BLaER1 (cell line): ENCODE measurements at regions not wholly inside any gene's neighbourhood (a gene's known extent, or its start where the extent isn't known, plus 50 kb on each side); places are given as distances from the start of the nearest gene placed in this dataset.

Source experiments
- H3K27ac ChIP-seq: shearing (Covaris generic); formaldehyde crosslinking; 2 replicates; pipeline ENCODE4 v1.8.1; 2022
- H3K27me3 ChIP-seq: shearing (Covaris generic); formaldehyde crosslinking; 2 replicates; pipeline ENCODE4 v1.8.1; 2022
- H3K36me3 ChIP-seq: shearing (Covaris generic); formaldehyde crosslinking; 2 replicates; pipeline ENCODE4 v1.8.1; 2022
- H3K4me1 ChIP-seq: shearing (Covaris generic); formaldehyde crosslinking; 2 replicates; pipeline ENCODE4 v1.8.1; 2022
- H3K4me2 ChIP-seq: shearing (Covaris generic); formaldehyde crosslinking; 2 replicates; pipeline ENCODE4 v1.8.1; 2022
- H3K4me3 ChIP-seq: shearing (Covaris generic); formaldehyde crosslinking; 2 replicates; pipeline ENCODE4 v1.8.1; 2022
- H3K9ac ChIP-seq: shearing (Covaris generic); formaldehyde crosslinking; 2 replicates; pipeline ENCODE4 v1.8.1; 2022
- H3K9me3 ChIP-seq: shearing (Covaris generic); formaldehyde crosslinking; 2 replicates; pipeline ENCODE4 v1.8.1; 2022
- H4K20me1 ChIP-seq: shearing (Covaris generic); formaldehyde crosslinking; 2 replicates; pipeline ENCODE4 v1.8.1; 2022
- Cebpa-rat ChIP-seq: shearing (Covaris generic); IDR thresholded peaks from 2 replicates; pipeline ENCODE4 v1.8.1; 2022

- no peak overlapping the region for H3K9ac ChIP-seq
- no peak overlapping the region for H3K4me3 ChIP-seq
- TF ChIP-seq Cebpa-rat: no peak
- no peaks in the 10 kb centered on the region for H3K4me1 ChIP-seq
- no peaks in the 10 kb centered on the region for H3K9me3 ChIP-seq
- no peaks in the 10 kb centered on the region for H3K36me3 ChIP-seq
- H3K27me3 ChIP-seq: no peaks in the 10 kb centered on the region
- H3K4me2 ChIP-seq: no peak overlapping the region
- H4K20me1 ChIP-seq: no peaks in the 10 kb centered on the region
- H3K27ac ChIP-seq: no peak overlapping the region
Measured at GRCh38 chr10:78907551-78908211, 161.1 kb upstream of the ZMIZ1 start.

- Histone ChIP-seq H3K27ac (no peak overlapping the region), H3K27me3 (no peaks in the 10 kb centered on the region), H3K4me1 (peaks cover 6% of the 10 kb centered on the region; the same call in 1 of the 2 replicates), H3K9ac (no peak overlapping the region), H3K9me3 (no peaks in the 10 kb centered on the region), H4K20me1 (no peaks in the 10 kb centered on the region), H3K4me3 (no peak overlapping the region), H3K36me3 (no peaks in the 10 kb centered on the region), H3K4me2 (no peak overlapping the region)
- no peak for TF ChIP-seq Cebpa-rat
Measured at GRCh38 chr10:78909221-78909620, 159.5 kb upstream of the ZMIZ1 start.

GRCh38 chr10:78910021-78910420 is 158.7 kb upstream of the ZMIZ1 start:
- Histone ChIP-seq H4K20me1 (no peaks in the 10 kb centered on the region), H3K4me1 (peaks cover 6% of the 10 kb centered on the region; the same call in 1 of the 2 replicates), H3K4me2 (no peak overlapping the region), H3K4me3 (no peak overlapping the region), H3K27me3 (no peaks in the 10 kb centered on the region), H3K9ac (no peak overlapping the region), H3K9me3 (no peaks in the 10 kb centered on the region), H3K36me3 (no peaks in the 10 kb centered on the region), H3K27ac (no peak overlapping the region)
- no peak for TF ChIP-seq Cebpa-rat

GRCh38 chr10:78910476-78910875 is 158.3 kb upstream of the ZMIZ1 start:
- H3K4me3 ChIP-seq: no peak overlapping the region
- no peaks in the 10 kb centered on the region for H4K20me1 ChIP-seq
- no peaks in the 10 kb centered on the region for H3K27me3 ChIP-seq
- H3K4me2 ChIP-seq: no peak overlapping the region
- no peak for TF ChIP-seq Cebpa-rat
- H3K27ac ChIP-seq: no peak overlapping the region
- peaks cover 6% of the 10 kb centered on the region; the same call in 1 of the 2 replicates for H3K4me1 ChIP-seq
- H3K9me3 ChIP-seq: no peaks in the 10 kb centered on the region
- no peaks in the 10 kb centered on the region for H3K36me3 ChIP-seq
- no peak overlapping the region for H3K9ac ChIP-seq

- no peaks in the 10 kb centered on the region for H4K20me1 ChIP-seq
- H3K4me2 ChIP-seq: no peak overlapping the region
- H3K27ac ChIP-seq: no peak overlapping the region
- no peaks in the 10 kb centered on the region for H3K36me3 ChIP-seq
- H3K9ac ChIP-seq: no peak overlapping the region
- no peaks in the 10 kb centered on the region for H3K27me3 ChIP-seq
- H3K4me3 ChIP-seq: no peak overlapping the region
- no peaks in the 10 kb centered on the region for H3K9me3 ChIP-seq
- TF ChIP-seq Cebpa-rat: no peak
- H3K4me1 ChIP-seq: peaks cover 6% of the 10 kb centered on the region; the same call in 1 of the 2 replicates
Measured at GRCh38 chr10:78910886-78911285, 157.9 kb upstream of the ZMIZ1 start.

GRCh38 chr10:78911533-78912340 is 157.0 kb upstream of the ZMIZ1 start:
- H3K4me3 ChIP-seq: no peak overlapping the region
- H4K20me1 ChIP-seq: no peaks in the 10 kb centered on the region
- H3K9ac ChIP-seq: no peak overlapping the region
- no peak overlapping the region for H3K4me2 ChIP-seq
- H3K27me3 ChIP-seq: no peaks in the 10 kb centered on the region
- H3K36me3 ChIP-seq: no peaks in the 10 kb centered on the region
- peaks cover 6% of the 10 kb centered on the region; the same call in 1 of the 2 replicates for H3K4me1 ChIP-seq
- no peaks in the 10 kb centered on the region for H3K9me3 ChIP-seq
- TF ChIP-seq Cebpa-rat: no peak
- no peak overlapping the region for H3K27ac ChIP-seq

GRCh38 chr10:78912361-78913218 is 156.2 kb upstream of the ZMIZ1 start:
- H3K36me3 ChIP-seq: no peaks in the 10 kb centered on the region
- TF ChIP-seq Cebpa-rat: no peak
- H3K9me3 ChIP-seq: no peaks in the 10 kb centered on the region
- H4K20me1 ChIP-seq: no peaks in the 10 kb centered on the region
- no peak overlapping the region for H3K9ac ChIP-seq
- H3K4me1 ChIP-seq: peaks cover 6% of the 10 kb centered on the region; the same call in 1 of the 2 replicates
- H3K4me2 ChIP-seq: no peak overlapping the region
- no peaks in the 10 kb centered on the region for H3K27me3 ChIP-seq
- no peak overlapping the region for H3K4me3 ChIP-seq
- H3K27ac ChIP-seq: no peak overlapping the region

- Histone ChIP-seq H3K36me3 (no peaks in the 10 kb centered on the region), H3K4me3 (no peak overlapping the region), H3K4me2 (peak overlapping the region; percentile 7; the same call in 1 of the 2 replicates), H3K9ac (no peak overlapping the region), H4K20me1 (no peaks in the 10 kb centered on the region), H3K27me3 (no peaks in the 10 kb centered on the region), H3K27ac (no peak overlapping the region), H3K4me1 (peaks cover 6% of the 10 kb centered on the region; the same call in 1 of the 2 replicates), H3K9me3 (no peaks in the 10 kb centered on the region)
- TF ChIP-seq Cebpa-rat: no peak
Measured at GRCh38 chr10:78913219-78914059, 155.3 kb upstream of the ZMIZ1 start.

GRCh38 chr10:78914060-78914378 is 154.7 kb upstream of the ZMIZ1 start:
- Histone ChIP-seq H3K4me1 (peaks cover 6% of the 10 kb centered on the region; the same call in 1 of the 2 replicates), H3K4me2 (no peak overlapping the region), H3K27me3 (no peaks in the 10 kb centered on the region), H3K9me3 (no peaks in the 10 kb centered on the region), H3K27ac (no peak overlapping the region), H3K9ac (no peak overlapping the region), H3K36me3 (no peaks in the 10 kb centered on the region), H3K4me3 (no peak overlapping the region), H4K20me1 (no peaks in the 10 kb centered on the region)
- no peak for TF ChIP-seq Cebpa-rat
